Tibial artery (tissue), 4 donors: ENCODE measurements at regions not wholly inside any gene's neighbourhood (a gene's known extent, or its start where the extent isn't known, plus 50 kb on each side); places are given as distances from the start of the nearest gene placed in this dataset.

Experiments
- DNase-seq, 2 donors: peaks; one replicate each; pipeline ENCODE4 v3.0.0-alpha.2; 2019
- H3K27ac ChIP-seq, 2 donors: fragments of 200-600 bp; sonication (generic) in 1 of 2; 1 replicate in 1 of 2; 2 replicates in 1 of 2; pipeline ENCODE4 v1.5.1; 2018 to 2019; ENCODE audit warnings: mild to moderate bottlenecking in 1 of 2
- H3K27me3 ChIP-seq, 2 donors: fragments of 200-600 bp; sonication (generic) in 1 of 2; one replicate each; pipeline versions ENCODE4 v1.5.1 to v1.6.0; 2016 to 2019
- H3K36me3 ChIP-seq, 3 donors: fragments of 200-600 bp; sonication (generic) in 2 of 3; one replicate each; pipeline ENCODE4 v1.5.1; 2016 to 2019; ENCODE audit warnings: mild to moderate bottlenecking in 2 of 3
- H3K4me1 ChIP-seq, 4 donors: fragments of 200-600 bp; sonication (generic) in 2 of 4; 1 replicate in 3 of 4; 2 replicates in 1 of 4; pipeline ENCODE4 v1.5.1; 2016 to 2019
- H3K4me3 ChIP-seq, 2 donors: fragments of 200-600 bp; sonication (generic) in 1 of 2; 1 replicate in 1 of 2; 2 replicates in 1 of 2; pipeline ENCODE4 v1.5.1; 2018 to 2019; ENCODE audit warnings: mild to moderate bottlenecking in 2 of 2
- H3K9me3 ChIP-seq, 3 donors: fragments of 200-600 bp; sonication (generic) in 1 of 3; one replicate each; pipeline ENCODE4 v1.5.1; 2016 to 2019
- intact Hi-C: fragments of 100-400 bp; cut with DNase I; formaldehyde crosslinking; loops from one replicate; pipeline ENCODE4 v1.15.0; 2023; ENCODE audit warnings: low total_unique reads
- TF ChIP-seq, protein P1 (sequence below), 2 experiments: fragments of 200-600 bp in 1 of 2; fragments of 450-650 bp in 1 of 2; IDR thresholded peaks; one replicate each; pipeline ENCODE4 v1.5.1; 2017 to 2019; ENCODE audit warnings: antibody characterized with exemption in 2 of 2, mild to moderate bottlenecking in 1 of 2, moderate library complexity in 1 of 2

DNA sequence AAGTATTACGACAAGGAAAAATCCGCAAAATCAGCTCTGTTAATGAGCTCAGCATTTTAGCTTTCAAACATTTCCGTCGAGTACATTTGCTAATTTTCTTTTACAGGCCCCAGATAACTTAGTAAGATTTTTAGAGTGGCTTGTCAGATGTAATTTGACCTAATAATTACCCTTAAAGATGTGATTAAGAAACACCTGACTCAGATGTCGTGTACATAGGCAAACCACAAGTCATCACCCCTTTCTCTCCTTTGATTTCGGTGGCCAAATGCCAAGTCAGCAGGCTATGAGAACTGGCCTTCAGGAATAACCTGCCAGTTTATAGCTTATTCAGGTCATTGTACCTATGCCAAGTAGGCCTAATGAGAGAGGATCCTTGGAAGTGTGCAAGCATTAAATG, 369.6 kb downstream of the PCDH7 start:
- Histone ChIP-seq H3K27ac (peak overlapping the region; percentile 45 to 56), H3K36me3 (no peaks in the 10 kb centered on the region), H3K27me3 (no peaks in the 10 kb centered on the region), H3K9me3 (no peaks in the 10 kb centered on the region), H3K4me1 (peaks cover 0 to 61% (median 20%) of the 10 kb centered on the region in 4 donors), H3K4me3 (no peak overlapping the region)
- DNase-seq, result peak in 1 of 2 donors; percentile 24
- intact Hi-C loops, result no loop called here
- TF ChIP-seq, protein P1, sequence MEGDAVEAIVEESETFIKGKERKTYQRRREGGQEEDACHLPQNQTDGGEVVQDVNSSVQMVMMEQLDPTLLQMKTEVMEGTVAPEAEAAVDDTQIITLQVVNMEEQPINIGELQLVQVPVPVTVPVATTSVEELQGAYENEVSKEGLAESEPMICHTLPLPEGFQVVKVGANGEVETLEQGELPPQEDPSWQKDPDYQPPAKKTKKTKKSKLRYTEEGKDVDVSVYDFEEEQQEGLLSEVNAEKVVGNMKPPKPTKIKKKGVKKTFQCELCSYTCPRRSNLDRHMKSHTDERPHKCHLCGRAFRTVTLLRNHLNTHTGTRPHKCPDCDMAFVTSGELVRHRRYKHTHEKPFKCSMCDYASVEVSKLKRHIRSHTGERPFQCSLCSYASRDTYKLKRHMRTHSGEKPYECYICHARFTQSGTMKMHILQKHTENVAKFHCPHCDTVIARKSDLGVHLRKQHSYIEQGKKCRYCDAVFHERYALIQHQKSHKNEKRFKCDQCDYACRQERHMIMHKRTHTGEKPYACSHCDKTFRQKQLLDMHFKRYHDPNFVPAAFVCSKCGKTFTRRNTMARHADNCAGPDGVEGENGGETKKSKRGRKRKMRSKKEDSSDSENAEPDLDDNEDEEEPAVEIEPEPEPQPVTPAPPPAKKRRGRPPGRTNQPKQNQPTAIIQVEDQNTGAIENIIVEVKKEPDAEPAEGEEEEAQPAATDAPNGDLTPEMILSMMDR (IDR thresholded peaks at IDR 0.05), result no peak

DNA sequence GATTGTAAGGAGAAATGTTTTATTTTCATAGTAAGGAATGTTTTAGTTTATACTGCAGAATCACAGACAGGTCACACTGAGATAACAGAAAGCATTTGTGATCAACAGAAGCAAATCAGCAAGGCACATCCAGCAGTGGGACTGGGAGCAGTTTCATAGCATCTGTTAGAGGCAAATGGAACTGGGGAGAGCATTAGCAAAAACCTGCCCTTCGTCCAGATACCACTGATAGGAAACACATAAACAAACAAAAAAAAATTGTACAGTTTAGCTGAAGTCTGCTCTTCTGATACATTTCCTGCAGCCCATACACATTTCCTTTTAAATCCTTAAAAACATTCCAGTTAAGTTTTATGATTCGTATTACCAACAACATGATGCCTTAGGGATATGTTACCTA, 374.3 kb downstream of the PCDH7 start:
- no peak for DNase-seq
- Histone ChIP-seq H3K36me3 (no peaks in the 10 kb centered on the region), H3K27ac (no peak overlapping the region), H3K27me3 (no peaks in the 10 kb centered on the region), H3K4me1 (peaks cover 0 to 40% (median 7%) of the 10 kb centered on the region in 4 donors), H3K4me3 (no peak overlapping the region), H3K9me3 (no peaks in the 10 kb centered on the region)
- TF ChIP-seq, protein P1 (IDR thresholded peaks at IDR 0.05), result no peak
- intact Hi-C loops, result no loop called here

DNA sequence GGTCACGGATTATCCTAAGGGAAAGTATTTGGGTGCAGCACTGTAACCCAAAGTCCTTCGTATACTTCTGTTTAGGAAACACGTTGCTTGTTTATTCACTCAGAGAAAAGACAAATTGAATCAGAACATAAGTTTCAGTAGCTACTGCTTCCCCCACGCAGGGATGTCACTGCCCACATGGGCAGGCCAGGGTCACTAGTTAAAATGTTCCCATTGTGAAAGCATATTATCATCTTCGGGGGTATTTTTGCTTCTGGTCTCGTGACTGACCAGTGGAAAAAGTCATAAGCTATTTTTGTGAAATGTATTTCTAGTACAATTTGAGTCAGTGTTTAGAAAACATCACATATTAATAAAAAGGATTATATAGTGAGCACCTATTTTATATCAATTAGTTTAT, 377.8 kb downstream of the PCDH7 start:
- Histone ChIP-seq H3K9me3 (no peaks in the 10 kb centered on the region), H3K4me3 (no peak overlapping the region), H3K27me3 (no peaks in the 10 kb centered on the region), H3K36me3 (no peaks in the 10 kb centered on the region), H3K27ac (peak overlapping the region in 1 of 2 donors; percentile 34), H3K4me1 (peaks cover 0 to 60% (median 14%) of the 10 kb centered on the region in 4 donors)
- DNase-seq, result no peak
- intact Hi-C loops, result no loop called here
- TF ChIP-seq, protein P1 (IDR thresholded peaks at IDR 0.05), result no peak

DNA sequence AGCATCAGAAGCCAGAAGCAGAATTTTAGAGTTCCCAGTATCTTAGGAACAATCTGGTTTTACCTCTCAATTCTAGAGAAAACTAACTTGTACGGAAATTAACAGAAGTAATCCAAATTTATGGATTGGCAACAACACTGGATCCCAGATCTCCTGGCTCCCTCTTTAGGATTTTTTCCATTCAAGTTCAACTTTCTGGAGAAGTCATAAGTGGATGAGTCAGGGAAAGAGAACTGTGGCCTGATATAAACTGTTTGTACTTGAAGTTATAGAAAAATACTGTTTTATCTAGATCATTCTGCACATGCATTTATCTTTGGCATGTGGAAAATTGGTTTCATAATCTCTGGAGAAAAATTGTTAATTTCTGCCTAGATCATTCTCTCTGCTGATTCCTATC, 380.4 kb downstream of the PCDH7 start:
- H3K27me3 ChIP-seq, result no peaks in the 10 kb centered on the region
- peaks cover 0 to 65% (median 19%) of the 10 kb centered on the region in 4 donors for H3K4me1 ChIP-seq
- no peak for DNase-seq
- intact Hi-C loops, result no loop called here
- H3K9me3 ChIP-seq, result no peaks in the 10 kb centered on the region
- H3K4me3 ChIP-seq, result no peak overlapping the region
- H3K27ac ChIP-seq, result peak overlapping the region; percentile 34 to 48
- H3K36me3 ChIP-seq, result no peaks in the 10 kb centered on the region
- TF ChIP-seq, protein P1 (IDR thresholded peaks at IDR 0.05), result no peak

DNA sequence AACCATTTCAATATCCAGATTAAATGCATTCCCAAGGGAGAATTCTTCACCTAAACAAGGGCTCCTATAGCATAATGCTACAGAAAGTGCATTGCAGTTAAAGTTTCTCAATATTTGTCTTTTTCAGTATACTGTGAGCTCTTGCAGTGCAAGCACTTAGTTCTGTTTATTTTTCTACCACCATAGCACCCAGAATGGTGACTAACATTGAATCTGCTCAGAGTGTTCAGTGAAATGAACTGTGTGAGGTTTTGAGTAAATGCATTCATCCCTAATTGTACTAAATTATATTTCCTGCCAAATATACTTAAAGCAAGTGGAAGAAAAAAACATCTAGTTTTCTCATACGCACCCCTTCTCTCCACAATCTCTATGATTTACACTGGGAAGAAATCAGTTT, 383.9 kb downstream of the PCDH7 start:
- Histone ChIP-seq H3K27ac (no peak overlapping the region), H3K4me3 (no peak overlapping the region), H3K27me3 (no peaks in the 10 kb centered on the region), H3K36me3 (no peaks in the 10 kb centered on the region), H3K4me1 (peaks cover 0 to 77% (median 18%) of the 10 kb centered on the region in 4 donors), H3K9me3 (no peaks in the 10 kb centered on the region)
- TF ChIP-seq, protein P1 (IDR thresholded peaks at IDR 0.05), result no peak
- intact Hi-C loops, result no loop called here
- no peak for DNase-seq

DNA sequence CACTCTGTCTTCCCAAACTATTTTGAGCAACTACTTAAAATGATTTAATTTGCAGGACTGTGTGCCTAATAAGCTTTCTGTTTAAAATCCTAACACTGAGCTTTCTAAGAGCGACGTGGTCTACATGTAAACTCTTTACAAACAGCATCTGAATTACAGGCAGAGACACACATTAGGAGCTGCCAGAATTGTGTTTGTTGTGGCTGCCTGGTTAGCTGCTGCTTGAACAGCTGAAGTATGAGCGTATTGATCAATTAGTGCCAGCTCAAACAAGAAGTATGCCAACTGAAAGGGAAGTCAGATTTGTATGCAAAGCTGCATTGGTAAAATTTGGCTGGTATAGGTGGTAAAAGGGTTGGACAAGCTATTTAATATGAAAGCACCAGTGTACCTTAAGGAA, 384.4 kb downstream of the PCDH7 start:
- no peaks in the 10 kb centered on the region for H3K9me3 ChIP-seq
- no peaks in the 10 kb centered on the region for H3K36me3 ChIP-seq
- H3K27ac ChIP-seq, result no peak overlapping the region
- intact Hi-C loops, result no loop called here
- TF ChIP-seq, protein P1 (IDR thresholded peaks at IDR 0.05), result no peak
- peaks cover 0 to 71% (median 17%) of the 10 kb centered on the region in 4 donors for H3K4me1 ChIP-seq
- no peak for DNase-seq
- no peak overlapping the region for H3K4me3 ChIP-seq
- no peaks in the 10 kb centered on the region for H3K27me3 ChIP-seq
